ENCODE measurements at regions not wholly inside any gene's neighbourhood (a gene's known extent, or its start where the extent isn't known, plus 50 kb on each side); places are given as distances from the start of the nearest gene placed in this dataset.

DNA sequence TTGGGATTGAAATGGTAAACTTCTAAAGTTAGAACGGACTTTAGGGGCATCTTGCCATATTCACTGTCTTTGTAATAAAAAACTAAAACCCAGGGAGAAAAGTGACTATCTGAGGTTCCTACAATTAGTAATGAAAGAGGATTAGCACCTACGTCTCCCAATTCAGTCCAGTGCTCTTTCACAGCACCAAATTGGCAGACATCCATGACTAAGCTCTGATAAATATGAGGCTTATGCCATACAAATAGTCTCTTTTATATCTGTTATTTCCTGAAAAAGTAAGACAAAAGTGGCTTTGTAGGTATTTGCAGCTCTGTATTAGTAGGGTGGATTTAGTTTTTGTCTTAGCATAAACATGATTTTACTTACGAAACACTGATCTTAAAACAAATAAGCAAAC is 315.0 kb upstream of the NRIP1 start:
- H3K9me3 ChIP-seq: no peaks in the 10 kb centered on the region
- H3K4me3 ChIP-seq: no peak overlapping the region
- no peak overlapping the region for H3K27ac ChIP-seq
- no peaks in the 10 kb centered on the region for H3K4me1 ChIP-seq
- no peaks in the 10 kb centered on the region for H3K27me3 ChIP-seq
- no peak for DNase-seq (ENCODE audit: extremely low spot score in 2 of 2)
- intact Hi-C loops (cut with DNase I): no loop called here
- no peaks in the 10 kb centered on the region for H3K36me3 ChIP-seq
- TF ChIP-seq POLR2A (IDR thresholded peaks at IDR 0.05) (no peak), POLR2AphosphoS5 (IDR thresholded peaks at IDR 0.05; ENCODE audit: insufficient read depth in 1 of 2, low read depth in 1 of 2) (no peak)
- TF ChIP-seq, protein P1, sequence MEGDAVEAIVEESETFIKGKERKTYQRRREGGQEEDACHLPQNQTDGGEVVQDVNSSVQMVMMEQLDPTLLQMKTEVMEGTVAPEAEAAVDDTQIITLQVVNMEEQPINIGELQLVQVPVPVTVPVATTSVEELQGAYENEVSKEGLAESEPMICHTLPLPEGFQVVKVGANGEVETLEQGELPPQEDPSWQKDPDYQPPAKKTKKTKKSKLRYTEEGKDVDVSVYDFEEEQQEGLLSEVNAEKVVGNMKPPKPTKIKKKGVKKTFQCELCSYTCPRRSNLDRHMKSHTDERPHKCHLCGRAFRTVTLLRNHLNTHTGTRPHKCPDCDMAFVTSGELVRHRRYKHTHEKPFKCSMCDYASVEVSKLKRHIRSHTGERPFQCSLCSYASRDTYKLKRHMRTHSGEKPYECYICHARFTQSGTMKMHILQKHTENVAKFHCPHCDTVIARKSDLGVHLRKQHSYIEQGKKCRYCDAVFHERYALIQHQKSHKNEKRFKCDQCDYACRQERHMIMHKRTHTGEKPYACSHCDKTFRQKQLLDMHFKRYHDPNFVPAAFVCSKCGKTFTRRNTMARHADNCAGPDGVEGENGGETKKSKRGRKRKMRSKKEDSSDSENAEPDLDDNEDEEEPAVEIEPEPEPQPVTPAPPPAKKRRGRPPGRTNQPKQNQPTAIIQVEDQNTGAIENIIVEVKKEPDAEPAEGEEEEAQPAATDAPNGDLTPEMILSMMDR (IDR thresholded peaks at IDR 0.05): no peak

GRCh38 chr21:15383588-15383987 is 318.8 kb upstream of the NRIP1 start:
- H3K27ac ChIP-seq: no peak overlapping the region
- intact Hi-C loops (cut with DNase I): no loop called here
- H3K4me1 ChIP-seq: no peaks in the 10 kb centered on the region
- no peaks in the 10 kb centered on the region for H3K9me3 ChIP-seq
- H3K36me3 ChIP-seq: no peaks in the 10 kb centered on the region
- TF ChIP-seq, protein P1 (IDR thresholded peaks at IDR 0.05): no peak
- no peak for TF ChIP-seq POLR2A (IDR thresholded peaks at IDR 0.05)
- TF ChIP-seq POLR2AphosphoS5 (IDR thresholded peaks at IDR 0.05; ENCODE audit: insufficient read depth in 1 of 2, low read depth in 1 of 2): no peak
- no peak overlapping the region for H3K4me3 ChIP-seq
- no peaks in the 10 kb centered on the region for H3K27me3 ChIP-seq
- DNase-seq (ENCODE audit: extremely low spot score in 2 of 2): no peak

- H3K27ac ChIP-seq: no peak overlapping the region
- TF ChIP-seq, protein P1 (IDR thresholded peaks at IDR 0.05): no peak
- no peak for TF ChIP-seq POLR2A (IDR thresholded peaks at IDR 0.05)
- TF ChIP-seq POLR2AphosphoS5 (IDR thresholded peaks at IDR 0.05; ENCODE audit: insufficient read depth in 1 of 2, low read depth in 1 of 2): no peak
- H3K9me3 ChIP-seq: no peaks in the 10 kb centered on the region
- H3K4me3 ChIP-seq: no peak overlapping the region
- no peaks in the 10 kb centered on the region for H3K4me1 ChIP-seq
- DNase-seq (ENCODE audit: extremely low spot score in 2 of 2): no peak
- no peaks in the 10 kb centered on the region for H3K36me3 ChIP-seq
- H3K27me3 ChIP-seq: no peaks in the 10 kb centered on the region
- intact Hi-C loops (cut with DNase I): no loop called here
Observed at GRCh38 chr21:15390049-15390448, 325.2 kb upstream of the NRIP1 start.

DNA sequence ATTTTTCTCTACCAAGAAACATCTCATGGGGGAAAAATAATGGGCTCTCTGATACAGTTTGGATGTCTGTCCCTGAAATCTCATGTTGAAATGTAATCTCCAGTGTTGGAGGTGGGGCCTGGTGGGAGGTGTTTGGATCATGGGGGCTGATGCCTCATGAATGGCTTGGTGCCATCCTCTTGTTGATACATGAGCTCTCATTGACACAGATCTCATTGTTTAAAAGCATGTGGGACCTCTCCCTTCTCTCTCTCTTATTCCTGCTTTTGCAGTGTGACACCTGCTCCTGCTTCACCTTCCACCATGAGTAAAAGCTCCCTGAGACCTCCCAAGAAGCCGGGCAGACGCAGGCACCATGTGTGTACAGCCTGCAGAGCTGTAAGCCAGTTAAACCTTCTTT is 332.5 kb upstream of the NRIP1 start:
- Histone ChIP-seq H3K27me3 (no peaks in the 10 kb centered on the region), H3K36me3 (no peaks in the 10 kb centered on the region), H3K27ac (no peak overlapping the region), H3K9me3 (no peaks in the 10 kb centered on the region), H3K4me1 (no peaks in the 10 kb centered on the region), H3K4me3 (no peak overlapping the region)
- no peak for TF ChIP-seq POLR2AphosphoS5 (IDR thresholded peaks at IDR 0.05; ENCODE audit: insufficient read depth in 1 of 2, low read depth in 1 of 2)
- TF ChIP-seq, protein P1 (IDR thresholded peaks at IDR 0.05): no peak
- TF ChIP-seq POLR2A (IDR thresholded peaks at IDR 0.05): no peak
- intact Hi-C loops (cut with DNase I): no loop called here
- DNase-seq (ENCODE audit: extremely low spot score in 2 of 2): no peak

DNA sequence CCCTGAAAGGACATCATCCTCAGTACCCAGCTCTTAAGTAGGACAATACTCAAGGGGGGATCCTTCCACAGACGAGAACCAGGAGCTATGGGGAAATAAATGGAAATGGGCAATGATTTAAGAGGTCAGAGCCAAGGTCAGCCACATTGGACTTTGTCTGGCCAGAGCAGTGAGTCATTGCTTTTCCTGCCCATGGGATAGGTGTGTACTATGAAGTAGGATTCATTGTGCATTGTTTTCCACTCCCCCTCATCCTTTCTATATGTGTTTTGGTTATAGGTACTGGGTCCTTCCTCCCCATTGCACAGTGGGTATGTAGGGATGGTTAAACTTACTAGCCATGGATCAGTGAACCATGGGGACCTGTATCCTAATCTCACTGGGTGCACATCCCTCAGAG is 328.9 kb upstream of the USP25 start:
- Histone ChIP-seq H3K36me3 (no peaks in the 10 kb centered on the region), H3K27me3 (no peaks in the 10 kb centered on the region), H3K4me3 (no peak overlapping the region), H3K4me1 (no peaks in the 10 kb centered on the region), H3K27ac (no peak overlapping the region), H3K9me3 (no peaks in the 10 kb centered on the region)
- intact Hi-C loops (cut with DNase I): no loop called here
- TF ChIP-seq POLR2A (IDR thresholded peaks at IDR 0.05) (no peak), POLR2AphosphoS5 (IDR thresholded peaks at IDR 0.05; ENCODE audit: insufficient read depth in 1 of 2, low read depth in 1 of 2) (no peak)
- TF ChIP-seq, protein P1 (IDR thresholded peaks at IDR 0.05): no peak
- no peak for DNase-seq (ENCODE audit: extremely low spot score in 2 of 2)

Data from vagina (tissue), 2 donors.